ENCODE measurements at regions not wholly inside any gene's neighbourhood (a gene's known extent, or its start where the extent isn't known, plus 50 kb on each side); places are given as distances from the start of the nearest gene placed in this dataset.

GRCh38 chr1:218847089-218847768, 326.4 kb upstream of the LYPLAL1 start:
- TF ChIP-seq CTCF (IDR thresholded peaks at IDR 0.05; ENCODE audit: low read depth, low read length, missing control alignments), result no peak
- H3K4me3 ChIP-seq (replicated peaks; ENCODE audit: low read depth, low read length), result no peak overlapping the region
- DNase-seq (ENCODE audit: extremely low read depth, low read depth), result no peak

- DNase-seq (ENCODE audit: extremely low read depth, low read depth), result no peak
- H3K4me3 ChIP-seq (replicated peaks; ENCODE audit: low read depth, low read length), result no peak overlapping the region
- TF ChIP-seq CTCF (IDR thresholded peaks at IDR 0.05; ENCODE audit: low read depth, low read length, missing control alignments), result no peak
These were observed 325.7 kb upstream of the LYPLAL1 start for GRCh38 chr1:218848009-218848408.

GRCh38 chr1:218850367-218850766, 323.3 kb upstream of the LYPLAL1 start:
- no peak overlapping the region for H3K4me3 ChIP-seq (replicated peaks; ENCODE audit: low read depth, low read length)
- no peak for DNase-seq (ENCODE audit: extremely low read depth, low read depth)
- no peak for TF ChIP-seq CTCF (IDR thresholded peaks at IDR 0.05; ENCODE audit: low read depth, low read length, missing control alignments)

GRCh38 chr1:218851586-218851985, 322.1 kb upstream of the LYPLAL1 start:
- DNase-seq (ENCODE audit: extremely low read depth, low read depth), result no peak
- H3K4me3 ChIP-seq (replicated peaks; ENCODE audit: low read depth, low read length), result no peak overlapping the region
- TF ChIP-seq CTCF (IDR thresholded peaks at IDR 0.05; ENCODE audit: low read depth, low read length, missing control alignments), result no peak

- H3K4me3 ChIP-seq (replicated peaks; ENCODE audit: low read depth, low read length), result no peak overlapping the region
- TF ChIP-seq CTCF (IDR thresholded peaks at IDR 0.05; ENCODE audit: low read depth, low read length, missing control alignments), result no peak
- no peak for DNase-seq (ENCODE audit: extremely low read depth, low read depth)
These were observed 321.2 kb upstream of the LYPLAL1 start for GRCh38 chr1:218852527-218852926.

GRCh38 chr1:218863987-218864386, 309.7 kb upstream of the LYPLAL1 start:
- no peak overlapping the region for H3K4me3 ChIP-seq (replicated peaks; ENCODE audit: low read depth, low read length)
- no peak for DNase-seq (ENCODE audit: extremely low read depth, low read depth)
- TF ChIP-seq CTCF (IDR thresholded peaks at IDR 0.05; ENCODE audit: low read depth, low read length, missing control alignments), result no peak

GRCh38 chr1:218865591-218865990, 308.1 kb upstream of the LYPLAL1 start:
- TF ChIP-seq CTCF (IDR thresholded peaks at IDR 0.05; ENCODE audit: low read depth, low read length, missing control alignments), result no peak
- no peak for DNase-seq (ENCODE audit: extremely low read depth, low read depth)
- H3K4me3 ChIP-seq (replicated peaks; ENCODE audit: low read depth, low read length), result no peak overlapping the region
